ENCODE measurements at regions not wholly inside any gene's neighbourhood (a gene's known extent, or its start where the extent isn't known, plus 50 kb on each side); places are given as distances from the start of the nearest gene placed in this dataset.

DNA sequence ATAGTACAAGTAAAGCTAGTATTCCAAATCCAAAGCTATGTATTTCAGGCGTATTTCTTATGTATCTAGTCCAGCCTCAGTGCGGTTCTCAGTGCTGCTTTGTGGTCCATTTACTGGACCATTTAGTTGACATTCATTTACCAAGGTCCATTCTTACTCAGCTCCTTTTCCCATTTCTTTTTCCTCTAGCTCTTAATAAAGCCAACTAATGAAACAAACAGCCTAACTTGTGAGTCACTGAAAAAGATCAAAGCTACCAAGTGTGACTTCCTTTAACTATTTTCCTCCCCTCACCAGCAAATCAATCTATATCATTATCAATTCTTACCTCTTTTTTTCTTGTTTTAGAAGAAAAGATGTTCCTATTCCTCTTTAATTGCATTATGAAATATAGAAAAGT lies 64.0 kb downstream of the CYB561 start:
- ATAC-seq (no peak), DNase-seq (ENCODE audit: missing footprints) (no peak)
- intact Hi-C loops (cut with DNase I): no loop called here
